Cerebellar cortex (tissue), 1 donor: ENCODE measurements at regions not wholly inside any gene's neighbourhood (a gene's known extent, or its start where the extent isn't known, plus 50 kb on each side); places are given as distances from the start of the nearest gene placed in this dataset.
"Not testable (repeated sequence)": the region's sequence is repeated elsewhere in the genome, so short reads cannot be mapped to it uniquely, and the experiment has no call there.

Source experiments
- DNase-seq: peaks from one replicate; pipeline ENCODE4 v3.0.0-alpha.2; 2015; ENCODE audit warnings: low spot score

DNA sequence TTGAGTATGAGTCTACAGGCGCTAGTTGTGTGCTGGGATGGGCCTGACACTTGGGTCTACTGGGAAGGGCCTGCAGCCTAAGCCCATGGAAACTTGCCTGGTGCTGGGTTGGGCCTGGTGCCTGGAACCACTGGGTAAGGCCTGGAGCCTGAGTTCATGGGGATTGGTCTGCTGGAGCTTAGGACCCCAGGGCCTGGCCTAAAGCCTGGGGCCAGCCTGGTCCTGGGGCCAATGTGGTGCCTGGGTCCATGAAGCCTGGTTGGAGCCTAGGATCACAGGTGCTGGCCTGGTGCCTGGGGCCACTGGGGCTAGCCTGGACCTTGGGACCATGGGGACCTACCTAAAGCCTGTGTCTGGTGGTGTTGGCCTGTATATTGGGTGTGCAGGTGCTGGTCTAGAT lies 270.3 kb upstream of the GRIA3 start:
- DNase-seq: no peak

DNA sequence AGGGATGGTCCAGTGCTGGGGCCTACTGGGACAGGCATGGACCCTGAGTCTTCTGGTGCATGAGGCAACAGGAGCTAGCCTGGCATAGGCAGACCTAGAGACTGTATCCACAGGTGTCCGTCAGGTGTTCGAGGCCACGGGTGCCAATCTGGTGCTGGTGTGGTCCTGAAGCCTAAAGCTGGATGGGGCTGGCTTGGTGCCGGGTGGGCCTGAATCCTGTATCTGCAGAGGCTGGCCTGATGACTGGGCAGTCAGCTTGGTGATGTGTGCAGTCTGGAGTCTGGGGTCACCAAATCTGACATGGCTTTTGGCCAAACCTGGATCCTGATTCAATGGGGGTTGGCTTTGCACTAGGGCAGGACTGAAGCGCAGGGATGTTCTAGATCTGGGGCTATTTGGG lies 269.8 kb upstream of the GRIA3 start:
- DNase-seq: no peak

DNA sequence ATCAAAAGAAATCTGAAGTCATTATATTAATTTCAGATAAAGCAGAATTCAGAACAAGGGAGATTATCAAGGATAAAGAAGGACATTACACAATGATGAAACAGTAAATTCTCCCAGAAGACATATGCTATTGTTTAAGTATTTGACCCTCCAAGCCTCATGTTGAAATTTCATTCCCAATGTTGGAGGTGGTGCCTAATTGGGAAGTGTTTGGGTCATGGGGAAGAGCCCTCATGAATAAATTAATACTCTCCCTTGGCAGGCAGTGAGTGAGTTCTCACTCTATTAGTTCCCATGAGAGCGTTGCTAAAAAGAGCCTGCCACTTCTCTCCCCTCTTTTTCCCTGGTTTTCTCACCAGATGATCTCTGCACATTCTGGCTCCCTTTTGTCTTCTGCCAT lies 249.9 kb upstream of the GRIA3 start:
- DNase-seq: no peak

DNA sequence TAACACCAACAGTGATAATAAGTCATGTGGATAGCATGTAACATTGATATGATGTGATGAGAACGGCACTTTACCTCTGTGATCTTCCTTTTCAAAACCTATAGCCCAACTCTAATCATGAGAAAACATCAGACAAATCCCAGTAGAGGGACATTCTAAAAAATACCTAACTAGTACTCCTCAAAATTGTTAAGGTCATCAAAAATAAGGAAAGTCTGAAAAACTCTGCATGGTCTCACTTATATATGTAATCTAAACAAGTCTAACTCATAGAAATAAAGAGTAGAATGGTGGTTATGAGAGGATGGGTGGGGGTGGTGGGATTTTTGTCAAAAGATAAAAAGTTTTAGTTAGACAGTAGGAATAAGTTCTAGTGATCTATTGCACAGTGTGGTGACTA lies 243.9 kb upstream of the GRIA3 start:
- DNase-seq: no peak

DNA sequence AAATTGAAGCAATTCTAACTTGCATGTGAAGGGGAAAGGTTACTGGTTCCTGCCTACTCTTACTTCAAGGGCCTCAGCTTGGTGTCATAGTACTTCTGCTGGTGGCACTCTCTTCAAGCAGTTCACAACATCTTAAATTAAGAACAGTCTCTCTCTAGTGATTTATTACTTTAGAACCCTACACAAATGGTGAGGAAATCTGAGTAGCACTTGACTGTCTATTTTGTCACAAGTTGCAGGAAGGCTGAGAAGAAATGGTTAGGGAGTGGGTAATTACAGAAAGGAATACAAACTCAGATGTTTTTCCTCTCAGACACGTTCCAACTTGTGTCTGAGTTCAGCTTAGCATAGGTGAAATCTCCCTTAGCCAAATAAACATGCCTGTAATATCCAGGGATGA lies 242.3 kb upstream of the GRIA3 start:
- DNase-seq: no peak

DNA sequence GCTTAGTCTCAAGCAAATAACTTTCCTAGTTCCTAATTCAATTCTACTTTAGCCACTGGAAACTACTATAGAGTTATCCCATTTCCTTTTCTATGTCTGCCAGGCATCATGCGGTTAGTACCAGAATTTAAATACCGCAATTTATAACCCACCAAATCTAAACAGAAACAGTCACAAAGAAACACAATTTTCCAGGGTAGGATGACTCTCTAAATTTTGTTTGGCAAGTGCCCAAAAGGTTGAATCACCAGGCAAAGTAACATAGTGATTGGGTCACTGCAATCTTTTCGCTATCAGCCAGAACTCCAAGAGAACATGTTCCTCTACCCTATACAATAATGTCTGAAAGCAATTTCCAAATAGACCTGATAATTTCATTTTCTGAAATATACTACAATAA lies 240.2 kb upstream of the GRIA3 start:
- DNase-seq: no peak

DNA sequence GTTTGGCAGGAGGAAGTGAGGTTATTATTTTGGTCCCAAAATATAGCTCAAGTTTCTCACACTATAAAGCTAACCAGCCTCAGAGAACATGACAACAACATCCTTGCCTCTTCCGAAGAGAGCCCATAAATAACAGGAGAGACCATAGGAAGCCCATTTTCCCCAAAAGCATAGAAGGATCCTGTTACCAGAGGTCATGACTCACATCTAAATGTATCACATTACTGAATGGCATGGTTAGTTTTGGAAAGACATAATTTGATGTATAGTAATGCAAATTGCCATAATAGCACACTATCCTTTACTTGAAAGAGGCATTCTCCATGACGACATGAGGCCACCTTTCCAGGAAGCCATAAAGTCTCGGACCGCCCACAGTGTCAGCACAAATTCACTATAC lies 238.8 kb upstream of the GRIA3 start:
- DNase-seq: no peak

DNA sequence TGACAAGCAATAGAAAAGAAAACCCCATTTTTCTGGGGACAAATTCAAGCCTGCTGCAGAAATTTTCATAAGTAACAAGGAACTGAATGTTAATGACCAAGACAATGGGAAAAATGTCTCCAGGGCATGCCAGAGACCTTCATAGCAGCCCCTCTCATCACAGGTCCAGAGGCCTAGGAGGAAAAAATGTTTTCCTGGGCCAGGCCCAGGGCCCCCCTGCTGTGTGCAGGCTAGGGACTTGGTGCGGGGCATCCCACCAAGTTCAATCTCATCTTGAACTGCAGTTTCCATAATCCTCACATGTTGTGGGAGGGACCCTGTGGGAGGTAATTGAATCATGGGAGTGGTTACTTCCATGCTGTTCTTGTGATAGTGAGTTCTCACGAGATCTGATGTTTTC lies 211.5 kb upstream of the GRIA3 start:
- DNase-seq: no peak

DNA sequence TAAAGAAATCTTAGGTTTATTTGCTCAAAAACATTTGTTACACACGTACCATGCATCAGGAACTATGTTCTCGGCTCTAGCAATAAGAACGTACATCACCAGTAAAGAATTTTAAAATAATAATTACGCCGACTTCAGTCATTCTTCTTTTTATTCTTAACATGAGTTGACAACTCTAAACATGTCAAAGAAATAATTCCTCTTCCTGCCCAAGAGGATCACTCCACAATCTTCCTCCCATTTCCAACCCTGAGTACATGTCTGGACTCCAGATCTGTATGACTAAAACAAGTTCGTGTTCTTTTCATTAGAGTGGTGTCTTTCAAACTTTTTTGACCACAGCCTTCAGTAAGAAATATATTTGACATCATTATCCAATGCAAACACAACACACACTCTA lies 201.6 kb upstream of the GRIA3 start:
- DNase-seq: no peak

DNA sequence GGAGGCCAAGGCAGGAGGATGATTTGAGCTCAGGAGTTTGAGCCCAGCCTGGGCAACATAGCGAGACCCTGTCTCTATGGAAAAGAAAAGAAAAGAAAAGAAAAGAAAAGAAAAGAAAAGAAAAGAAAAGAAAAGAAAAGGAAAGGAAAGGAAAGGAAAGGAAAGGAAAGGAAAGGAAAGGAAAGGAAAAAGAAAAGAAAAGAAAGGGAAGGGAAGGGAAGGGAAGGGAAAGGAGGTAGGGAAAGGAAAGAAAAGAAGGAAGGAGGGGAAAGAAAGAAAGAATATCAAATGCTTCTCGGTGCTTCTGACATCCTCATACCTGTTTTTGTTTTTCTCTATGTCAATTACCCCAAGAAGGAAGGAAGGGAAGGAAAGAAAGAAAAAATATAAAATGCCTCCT lies 181.2 kb upstream of the GRIA3 start:
- DNase-seq: not testable (repeated sequence)

DNA sequence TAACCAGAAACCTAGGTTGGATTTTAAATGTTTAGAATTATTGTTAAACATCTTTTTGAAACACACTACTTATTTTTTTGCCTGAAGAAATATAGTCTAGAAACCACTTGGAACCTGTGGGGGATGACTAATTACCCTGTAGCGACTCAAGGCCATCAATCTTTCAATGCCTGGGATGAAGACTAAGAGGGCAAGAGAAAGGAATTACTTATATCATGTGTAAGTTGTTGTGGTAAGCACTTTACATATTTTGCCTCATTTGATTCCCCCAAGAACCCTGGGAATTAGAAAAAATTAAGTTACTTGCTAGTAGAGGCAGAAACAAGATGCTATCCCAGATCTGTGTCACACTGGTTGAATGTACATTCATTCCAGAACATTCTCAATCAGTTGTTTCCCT lies 170.9 kb upstream of the GRIA3 start:
- no peak for DNase-seq

DNA sequence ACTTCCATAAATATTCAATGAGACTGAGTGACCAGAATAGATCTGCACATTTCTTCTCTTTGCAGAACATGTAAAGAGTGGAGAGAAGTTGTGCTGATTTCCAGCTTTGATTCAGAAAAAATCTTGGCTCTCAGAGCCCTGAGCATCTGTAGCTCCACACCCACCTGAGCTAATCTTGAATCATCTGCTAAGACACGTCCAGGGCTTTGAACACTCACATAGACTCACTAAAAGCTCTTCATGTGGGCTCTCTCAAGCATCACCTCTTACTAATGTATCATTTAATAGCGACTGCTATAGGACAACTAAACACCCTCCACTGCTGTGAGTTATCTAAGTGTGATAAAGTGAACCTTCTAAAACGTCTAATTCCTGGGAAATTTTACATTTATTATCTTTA lies 147.7 kb upstream of the GRIA3 start:
- no peak for DNase-seq

DNA sequence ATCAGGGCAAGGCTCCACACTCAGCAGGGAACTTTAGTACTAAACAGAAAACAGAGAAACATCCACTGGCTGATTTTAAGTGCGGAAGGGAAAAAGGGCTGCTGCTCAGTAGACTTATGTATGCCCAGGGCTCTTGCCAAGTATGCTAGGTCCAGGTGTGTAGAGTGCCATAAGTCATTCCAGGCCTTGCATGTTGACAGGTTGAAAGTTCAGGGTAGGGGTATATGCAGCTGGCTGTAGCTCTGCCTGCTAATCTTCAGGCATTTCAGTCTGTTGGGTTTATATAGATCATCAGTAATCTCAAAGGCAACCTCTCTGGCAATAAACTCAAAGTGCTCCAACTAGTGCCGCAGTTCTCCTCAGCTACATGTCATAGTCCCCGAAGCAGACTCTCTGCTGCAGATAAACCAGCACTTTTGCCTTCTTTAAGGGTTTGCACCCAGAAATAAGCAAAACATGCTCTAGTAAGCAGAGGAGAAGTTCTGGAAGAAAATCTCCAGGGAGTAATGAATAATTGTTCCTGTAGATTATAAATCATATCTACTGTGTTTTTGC lies 134.9 kb upstream of the GRIA3 start:
- no peak for DNase-seq

DNA sequence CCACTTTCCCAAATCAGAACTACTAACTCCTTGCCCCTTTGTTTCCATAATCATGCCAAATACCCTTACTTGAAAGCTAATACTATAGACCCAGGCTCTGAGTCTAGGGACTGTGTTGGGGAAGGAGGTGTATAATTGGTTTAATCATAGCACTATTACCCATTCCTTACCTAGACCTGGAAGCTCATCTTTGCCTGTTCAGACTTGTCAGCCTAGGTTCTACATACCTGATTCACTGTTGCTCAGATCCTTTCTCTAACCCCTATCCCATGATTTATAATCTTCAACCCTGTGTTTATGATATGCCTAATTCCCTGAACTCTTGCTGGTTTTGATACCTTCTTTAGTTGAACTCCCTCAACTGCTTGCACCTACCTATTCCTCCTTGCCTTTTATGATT lies 123.1 kb upstream of the GRIA3 start:
- DNase-seq: no peak

DNA sequence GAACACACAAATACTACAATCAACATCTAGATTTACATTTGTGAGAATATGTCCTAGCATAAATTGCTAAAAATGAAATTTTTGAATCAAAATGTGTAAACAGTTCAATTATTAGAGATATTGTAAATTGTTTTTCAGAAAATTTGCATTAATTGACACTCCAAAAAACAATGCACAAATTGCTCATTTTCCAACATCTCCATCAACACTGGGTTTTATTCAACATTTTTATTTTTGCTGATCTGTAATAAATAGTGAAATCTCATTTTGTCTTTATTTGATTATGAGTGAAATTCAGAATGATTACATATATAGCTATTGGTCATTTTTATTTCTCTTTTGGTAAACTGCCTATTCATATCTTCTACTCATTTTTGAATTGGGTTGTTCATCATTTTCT lies 120.0 kb upstream of the GRIA3 start:
- no peak for DNase-seq

DNA sequence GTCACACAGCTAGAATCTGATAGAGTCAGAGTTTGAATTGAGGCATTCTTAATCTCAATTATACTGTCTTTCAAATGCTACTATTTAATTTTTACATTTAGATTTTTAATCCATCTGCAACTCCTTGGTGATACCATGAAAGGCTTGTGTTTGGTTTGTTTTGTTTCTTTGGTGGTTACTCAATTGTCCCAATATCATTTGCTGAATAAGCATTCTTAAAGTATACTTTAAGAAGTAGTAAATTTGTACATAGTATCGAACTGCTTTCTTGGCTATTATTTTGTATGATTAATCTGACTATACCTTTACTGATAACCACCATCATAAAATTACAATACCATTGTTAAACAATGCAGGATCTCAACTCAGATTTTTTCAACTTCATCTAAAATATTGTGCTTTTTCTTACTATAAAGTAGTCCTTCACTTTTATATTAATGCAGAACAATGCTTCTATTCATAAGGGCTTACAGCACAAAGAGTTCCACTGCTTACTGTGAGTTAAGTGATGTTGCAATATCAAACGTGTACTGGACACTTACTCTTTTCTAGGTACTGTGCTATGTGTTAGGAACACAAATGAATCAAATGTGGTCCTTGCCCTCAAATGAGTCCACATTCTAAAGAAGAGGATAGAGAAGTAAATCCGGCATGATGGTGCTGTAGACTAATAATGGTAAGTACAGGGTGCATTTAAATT lies 111.2 kb upstream of the GRIA3 start:
- no peak for DNase-seq

DNA sequence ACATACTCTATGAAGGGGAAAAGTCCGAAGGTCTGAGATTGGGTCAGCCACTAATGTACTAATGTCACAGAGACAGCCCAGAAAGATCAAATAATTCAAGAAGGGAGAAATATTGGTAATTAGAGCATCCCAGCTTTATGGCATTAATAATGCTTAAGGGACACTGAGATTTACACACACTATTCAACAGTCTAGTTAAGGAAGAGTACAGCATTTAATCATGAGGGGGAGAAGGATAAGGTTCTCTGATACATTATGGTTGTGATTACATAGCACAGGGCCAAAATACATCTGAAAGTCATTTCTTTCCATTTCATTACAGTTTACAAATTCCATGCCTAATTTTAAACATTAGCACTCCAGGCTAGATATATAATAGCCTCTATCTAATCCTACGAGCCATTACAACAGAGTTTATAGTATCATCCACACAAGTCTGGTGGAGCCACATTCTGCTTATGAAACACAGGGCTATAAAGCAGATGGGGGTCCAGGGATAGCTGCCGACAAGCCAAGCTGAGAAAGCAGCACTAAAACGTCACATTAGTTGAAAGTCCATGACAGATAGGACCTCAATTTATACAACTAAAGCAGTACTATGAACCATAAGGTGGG lies 108.0 kb upstream of the GRIA3 start:
- DNase-seq: no peak

DNA sequence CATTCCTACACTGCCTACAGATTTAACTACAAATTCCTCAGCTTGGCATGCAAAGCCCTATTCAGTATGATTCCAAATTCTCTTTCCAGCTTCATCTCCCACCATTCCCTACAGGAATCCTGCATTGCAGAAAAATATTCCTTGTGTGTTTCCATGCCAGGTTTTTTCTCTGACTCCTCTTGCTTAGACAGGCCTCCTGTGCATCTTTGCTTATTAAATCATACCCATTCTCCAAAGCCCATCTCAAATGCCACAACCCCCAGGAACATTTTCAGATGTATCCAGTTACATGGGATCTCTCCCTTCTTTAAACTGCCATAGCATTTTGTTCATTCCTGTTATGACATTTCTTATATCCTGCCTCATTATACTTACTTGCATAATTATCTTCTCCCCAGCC lies 106.4 kb upstream of the GRIA3 start:
- DNase-seq: no peak

DNA sequence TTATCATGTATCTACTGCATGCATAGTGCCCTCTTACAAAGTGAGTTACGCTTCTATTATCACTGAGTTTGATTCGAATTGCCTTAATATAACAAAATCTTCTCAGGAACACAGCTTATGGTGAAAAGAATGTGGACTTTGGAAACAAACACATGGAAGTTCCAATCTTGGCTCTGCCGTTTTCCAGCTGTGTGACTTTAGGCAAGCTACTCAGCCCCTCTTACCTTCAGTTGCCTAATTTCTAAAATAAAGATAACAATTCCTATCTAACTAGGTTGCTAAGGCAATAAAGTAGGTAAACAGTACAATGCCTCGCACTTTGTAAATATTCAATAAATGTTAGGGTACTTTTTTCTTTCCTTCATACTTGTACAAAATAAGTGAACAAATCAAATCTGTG lies 104.0 kb upstream of the GRIA3 start:
- DNase-seq: no peak

DNA sequence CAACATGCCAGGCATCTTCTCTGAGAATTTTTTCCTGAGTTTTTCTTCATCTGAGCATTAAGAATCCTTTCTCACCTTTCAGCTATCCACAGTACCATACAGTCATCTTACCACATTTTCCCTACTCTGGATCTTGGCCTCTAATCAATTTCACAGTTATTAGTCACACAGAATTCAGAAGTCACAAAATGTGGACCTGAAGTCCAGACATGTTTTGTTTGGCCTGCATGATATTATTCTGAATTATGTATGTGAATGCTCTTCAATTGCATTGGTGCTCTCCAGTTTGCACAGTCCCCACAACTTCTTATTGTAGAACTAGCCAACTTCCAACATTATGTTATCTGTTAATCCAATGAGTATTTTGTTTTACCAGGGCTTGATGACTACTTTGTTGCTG lies 102.3 kb upstream of the GRIA3 start:
- no peak for DNase-seq

DNA sequence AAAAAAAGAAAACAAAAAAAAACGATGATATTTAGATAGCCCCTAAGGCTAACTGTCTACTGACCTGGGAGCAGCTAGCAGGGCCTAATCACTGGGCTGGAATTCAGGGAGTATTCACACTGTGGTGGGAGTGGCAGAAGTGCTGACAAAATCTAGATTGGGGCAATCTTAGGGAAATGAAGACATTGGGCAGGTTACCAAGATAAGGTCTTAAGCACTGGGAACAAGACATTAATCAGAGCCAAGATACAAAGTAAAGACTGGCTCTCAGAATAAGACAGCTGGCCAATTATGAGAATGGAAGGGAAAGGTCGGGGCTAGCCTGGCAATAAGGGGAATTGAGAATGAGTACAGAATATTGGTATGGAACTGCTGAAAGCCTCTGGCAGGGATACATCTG lies 100.2 kb upstream of the GRIA3 start:
- no peak for DNase-seq

DNA sequence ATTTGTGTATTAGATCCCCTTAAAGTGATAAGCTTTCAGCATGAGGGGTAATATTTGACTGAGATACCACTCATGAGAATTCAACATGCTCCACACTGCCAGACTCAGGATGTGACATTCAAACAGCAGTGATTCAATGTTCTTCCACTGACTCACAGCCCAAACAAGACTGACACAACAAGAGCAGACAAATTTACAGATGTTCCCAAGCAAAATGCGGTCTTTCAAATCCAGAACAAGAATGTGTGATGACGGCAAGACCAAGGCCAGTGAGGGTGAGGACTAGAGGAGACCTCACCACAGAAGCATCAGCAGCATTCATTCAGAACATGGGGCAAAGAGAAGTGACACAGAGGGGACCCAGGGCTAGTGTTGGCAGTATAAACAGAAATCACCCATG lies 99.3 kb upstream of the GRIA3 start:
- no peak for DNase-seq

DNA sequence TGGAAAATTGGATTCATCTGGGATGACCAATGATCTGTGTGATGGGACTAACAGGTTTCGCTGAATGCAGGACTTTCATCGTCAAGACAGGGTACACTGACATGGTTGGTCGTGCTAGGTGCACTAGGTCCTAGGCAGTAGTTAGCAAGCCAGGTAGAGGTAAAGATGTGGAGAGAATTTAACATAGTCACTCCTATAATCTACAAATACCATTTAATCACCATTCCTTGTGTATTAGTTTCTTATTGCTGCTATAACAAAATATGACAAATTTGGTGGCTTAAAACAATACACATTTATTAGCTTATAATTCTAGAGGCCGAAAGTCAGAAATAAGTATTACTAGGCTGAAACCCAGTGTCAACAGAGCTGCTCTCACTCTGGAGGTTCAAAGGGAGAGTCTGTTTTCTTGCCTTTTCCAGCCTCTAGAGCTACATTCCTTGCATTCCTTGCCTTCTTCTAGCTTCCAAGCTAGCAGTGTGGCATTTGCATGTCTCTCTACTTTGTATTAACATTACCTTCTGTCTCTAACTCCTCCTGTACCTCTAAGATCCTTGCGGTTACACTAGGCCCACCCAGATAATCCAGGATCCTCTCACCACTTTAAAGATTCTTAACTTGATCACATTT lies 98.7 kb upstream of the GRIA3 start:
- no peak for DNase-seq

DNA sequence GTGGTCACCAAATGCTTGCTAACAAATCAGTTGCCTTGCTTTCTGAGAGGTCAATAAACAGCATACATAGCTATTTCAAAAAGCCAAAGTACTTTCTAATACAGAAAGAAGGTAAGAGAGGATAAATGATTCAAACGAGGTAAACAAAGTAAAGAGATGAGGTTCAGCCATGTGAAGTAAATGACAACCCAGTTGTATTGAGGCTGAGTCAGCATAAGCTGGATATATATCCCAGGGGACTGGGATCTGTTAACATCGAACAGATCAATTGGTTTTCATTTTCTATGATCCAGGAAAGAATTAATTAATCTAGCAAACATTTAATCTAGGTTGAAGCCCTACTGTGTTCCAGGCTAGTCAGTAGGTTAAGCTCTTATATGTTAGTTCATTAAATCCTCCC lies 97.3 kb upstream of the GRIA3 start:
- DNase-seq: no peak
